ENCODE measurements at regions not wholly inside any gene's neighbourhood (a gene's known extent, or its start where the extent isn't known, plus 50 kb on each side); places are given as distances from the start of the nearest gene placed in this dataset.

DNA sequence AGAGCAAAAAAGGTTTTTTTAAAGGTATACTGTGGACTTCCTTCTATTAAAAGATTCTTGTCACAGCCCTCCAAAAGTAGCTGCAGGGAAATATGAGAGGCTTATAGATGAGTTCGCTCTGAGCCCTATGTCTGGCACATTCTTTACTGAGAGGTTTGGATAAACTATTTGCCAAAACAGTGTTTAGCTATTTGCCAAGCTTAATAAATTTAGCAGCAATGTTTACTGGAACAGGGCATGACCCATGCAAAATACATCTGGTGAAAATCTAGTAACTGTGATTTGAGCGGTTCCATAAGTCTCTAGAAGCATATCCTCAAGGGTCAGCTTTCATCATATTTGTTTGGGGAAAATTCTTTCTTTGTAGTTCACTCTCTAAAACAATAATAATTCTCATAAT is 1696.7 kb upstream of the PIK3C3 start:
- Histone ChIP-seq H3K36me3 (ENCODE audit: insufficient read depth) (no peaks in the 10 kb centered on the region), H3K79me2 (replicated peaks; ENCODE audit: insufficient read depth) (no peaks in the 10 kb centered on the region), H3K27ac (ENCODE audit: low read depth) (no peak overlapping the region), H4K20me1 (replicated peaks; ENCODE audit: insufficient read depth) (no peaks in the 10 kb centered on the region), H3K4me3 (no peak overlapping the region), H3K4me2 (no peak overlapping the region), H3F3A (replicated peaks; ENCODE audit: low read depth) (no peaks in the 10 kb centered on the region), H2AFZ (no peak overlapping the region), H3K9me2 (ENCODE audit: insufficient read depth) (peaks cover 3% of the 10 kb centered on the region; the same call in 1 of the 2 replicates), H3K27me3 (ENCODE audit: insufficient read depth) (no peaks in the 10 kb centered on the region), H3K4me1 (ENCODE audit: insufficient read depth) (no peaks in the 10 kb centered on the region)
- H3K27ac Mint-ChIP-seq: no peak overlapping the region
- no peak for TF ChIP-seq CREB1 (CRISPR knock-in tag; IDR thresholded peaks at IDR 0.05; ENCODE audit: low read depth)
- no peak for TF ChIP-seq ZNF331 (CRISPR knock-in tag; IDR thresholded peaks at IDR 0.05; ENCODE audit: low read depth)
- TF ChIP-seq JUNB (IDR thresholded peaks at IDR 0.05; ENCODE audit: unreplicated experiment): no peak
- TF ChIP-seq ZNF114 (CRISPR knock-in tag; IDR thresholded peaks at IDR 0.05): no peak
- no peak for TF ChIP-seq EZH2phosphoT487 (IDR thresholded peaks at IDR 0.05; ENCODE audit: unreplicated experiment)
- TF ChIP-seq POLR2AphosphoS5 (IDR thresholded peaks at IDR 0.05; ENCODE audit: low read depth): no peak
- no peak for TF ChIP-seq ZNF462 (CRISPR knock-in tag; IDR thresholded peaks at IDR 0.05)
- no peak for TF ChIP-seq ETS1 (IDR thresholded peaks at IDR 0.05)
- TF ChIP-seq, protein P1, sequence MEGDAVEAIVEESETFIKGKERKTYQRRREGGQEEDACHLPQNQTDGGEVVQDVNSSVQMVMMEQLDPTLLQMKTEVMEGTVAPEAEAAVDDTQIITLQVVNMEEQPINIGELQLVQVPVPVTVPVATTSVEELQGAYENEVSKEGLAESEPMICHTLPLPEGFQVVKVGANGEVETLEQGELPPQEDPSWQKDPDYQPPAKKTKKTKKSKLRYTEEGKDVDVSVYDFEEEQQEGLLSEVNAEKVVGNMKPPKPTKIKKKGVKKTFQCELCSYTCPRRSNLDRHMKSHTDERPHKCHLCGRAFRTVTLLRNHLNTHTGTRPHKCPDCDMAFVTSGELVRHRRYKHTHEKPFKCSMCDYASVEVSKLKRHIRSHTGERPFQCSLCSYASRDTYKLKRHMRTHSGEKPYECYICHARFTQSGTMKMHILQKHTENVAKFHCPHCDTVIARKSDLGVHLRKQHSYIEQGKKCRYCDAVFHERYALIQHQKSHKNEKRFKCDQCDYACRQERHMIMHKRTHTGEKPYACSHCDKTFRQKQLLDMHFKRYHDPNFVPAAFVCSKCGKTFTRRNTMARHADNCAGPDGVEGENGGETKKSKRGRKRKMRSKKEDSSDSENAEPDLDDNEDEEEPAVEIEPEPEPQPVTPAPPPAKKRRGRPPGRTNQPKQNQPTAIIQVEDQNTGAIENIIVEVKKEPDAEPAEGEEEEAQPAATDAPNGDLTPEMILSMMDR (conservative IDR thresholded peaks at IDR 0.05; ENCODE audit: low read depth in 2 of 2): no peak
- TF ChIP-seq REST (IDR thresholded peaks at IDR 0.05; ENCODE audit: unreplicated experiment): no peak
- TF ChIP-seq EZH2 (IDR thresholded peaks at IDR 0.05; ENCODE audit: low read depth, unreplicated experiment): no peak
- no peak for TF ChIP-seq STAT1 (IDR thresholded peaks at IDR 0.05; ENCODE audit: unreplicated experiment)
- TF ChIP-seq NANOG (IDR thresholded peaks at IDR 0.05; ENCODE audit: borderline replicate concordance): no peak
- H3K9me3 Mint-ChIP-seq: peaks cover 14% of the 10 kb centered on the region
- no peaks in the 10 kb centered on the region; the same call in 1 of the 3 replicates for H3K4me1 Mint-ChIP-seq
- ATAC-seq (no peak), DNase-seq (ENCODE audit: low spot score) (no peak)
- H3K4me3 Mint-ChIP-seq: no peak overlapping the region
- peaks cover 14% of the 10 kb centered on the region; the same call in 2 of the 3 replicates for H3K36me3 Mint-ChIP-seq (ENCODE audit: low read depth)
- H3K27me3 Mint-ChIP-seq (ENCODE audit: insufficient read depth, low read depth, poor library complexity): no peaks in the 10 kb centered on the region

Data from GM23338 (cell line).